ENCODE measurements at regions not wholly inside any gene's neighbourhood (a gene's known extent, or its start where the extent isn't known, plus 50 kb on each side); places are given as distances from the start of the nearest gene placed in this dataset.

DNA sequence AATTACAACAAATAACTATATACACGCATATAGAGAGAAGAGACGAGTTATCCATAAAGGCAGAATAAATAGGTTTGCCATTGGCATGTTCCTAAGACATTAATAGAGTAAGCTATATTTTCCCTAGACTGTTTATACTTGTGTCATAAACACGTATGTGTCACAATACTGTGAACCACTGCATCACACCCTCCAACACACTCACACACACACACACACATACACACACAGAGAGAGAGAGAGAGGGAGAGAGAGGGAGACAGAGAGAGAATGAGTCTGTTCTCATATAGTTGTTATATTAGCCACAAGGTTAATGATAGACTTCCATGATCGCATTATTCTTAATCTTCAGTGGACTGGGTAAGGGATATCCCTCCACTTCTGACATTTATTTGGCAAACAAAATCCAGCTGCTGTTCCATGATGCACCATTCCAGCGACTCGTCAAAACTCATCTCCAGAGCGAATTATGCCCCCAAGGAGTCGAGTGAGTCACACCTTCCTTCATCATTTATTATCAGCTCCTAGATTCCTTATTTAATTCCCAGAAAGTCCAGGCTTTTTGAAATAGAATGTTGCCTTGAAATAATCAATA is 82.8 kb upstream of the HIVEP1 start:
- TF ChIP-seq, protein P1, sequence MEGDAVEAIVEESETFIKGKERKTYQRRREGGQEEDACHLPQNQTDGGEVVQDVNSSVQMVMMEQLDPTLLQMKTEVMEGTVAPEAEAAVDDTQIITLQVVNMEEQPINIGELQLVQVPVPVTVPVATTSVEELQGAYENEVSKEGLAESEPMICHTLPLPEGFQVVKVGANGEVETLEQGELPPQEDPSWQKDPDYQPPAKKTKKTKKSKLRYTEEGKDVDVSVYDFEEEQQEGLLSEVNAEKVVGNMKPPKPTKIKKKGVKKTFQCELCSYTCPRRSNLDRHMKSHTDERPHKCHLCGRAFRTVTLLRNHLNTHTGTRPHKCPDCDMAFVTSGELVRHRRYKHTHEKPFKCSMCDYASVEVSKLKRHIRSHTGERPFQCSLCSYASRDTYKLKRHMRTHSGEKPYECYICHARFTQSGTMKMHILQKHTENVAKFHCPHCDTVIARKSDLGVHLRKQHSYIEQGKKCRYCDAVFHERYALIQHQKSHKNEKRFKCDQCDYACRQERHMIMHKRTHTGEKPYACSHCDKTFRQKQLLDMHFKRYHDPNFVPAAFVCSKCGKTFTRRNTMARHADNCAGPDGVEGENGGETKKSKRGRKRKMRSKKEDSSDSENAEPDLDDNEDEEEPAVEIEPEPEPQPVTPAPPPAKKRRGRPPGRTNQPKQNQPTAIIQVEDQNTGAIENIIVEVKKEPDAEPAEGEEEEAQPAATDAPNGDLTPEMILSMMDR (IDR thresholded peaks at IDR 0.05; ENCODE audit: low read depth, low read length) = no peak
- no peak for TF ChIP-seq EZH2phosphoT487 (IDR thresholded peaks at IDR 0.05; ENCODE audit: low read depth)
